Neural cell (in vitro differentiated cells): ENCODE measurements at regions not wholly inside any gene's neighbourhood (a gene's known extent, or its start where the extent isn't known, plus 50 kb on each side); places are given as distances from the start of the nearest gene placed in this dataset.

Experiments
- POLR2AphosphoS5 ChIP-seq: IDR thresholded peaks from 2 replicates; pipeline ENCODE4 v1.6.1; 2012
- TF ChIP-seq, protein P1 (sequence below): fragments of 450-650 bp; IDR thresholded peaks from 2 replicates; pipeline ENCODE4 v1.5.1; 2014; ENCODE audit warnings: antibody characterized with exemption, mild to moderate bottlenecking, moderate library complexity; ENCODE audit not compliant: poor library complexity, severe bottlenecking

DNA sequence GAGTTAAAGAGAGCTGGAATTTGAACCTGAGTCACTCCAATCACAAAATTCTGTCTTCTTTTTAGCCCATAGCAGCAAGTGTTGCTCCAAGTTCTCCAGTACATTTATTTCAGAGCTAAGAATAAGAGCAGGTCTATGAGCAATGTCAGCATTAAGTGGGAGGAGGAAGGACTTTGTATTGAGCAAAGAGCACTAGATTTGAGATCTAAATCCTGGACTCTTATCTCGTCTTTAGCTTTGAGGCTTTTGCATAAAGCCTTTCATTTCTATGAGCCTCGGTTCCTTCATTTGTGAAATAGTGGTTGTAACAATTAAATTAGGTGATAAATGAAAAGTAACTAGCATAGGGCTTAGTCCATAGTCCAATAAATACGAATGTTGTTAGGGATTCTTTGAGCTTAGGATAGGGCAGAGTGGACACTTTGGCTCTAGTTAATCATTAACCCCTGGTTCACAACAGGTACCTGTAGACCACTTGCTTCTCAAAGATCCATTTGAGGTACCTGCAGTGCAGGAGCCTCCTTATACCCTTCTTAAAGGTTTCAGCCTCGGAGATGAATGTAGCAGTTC is 464.1 kb upstream of the KLF4 start:
- TF ChIP-seq, protein P1, sequence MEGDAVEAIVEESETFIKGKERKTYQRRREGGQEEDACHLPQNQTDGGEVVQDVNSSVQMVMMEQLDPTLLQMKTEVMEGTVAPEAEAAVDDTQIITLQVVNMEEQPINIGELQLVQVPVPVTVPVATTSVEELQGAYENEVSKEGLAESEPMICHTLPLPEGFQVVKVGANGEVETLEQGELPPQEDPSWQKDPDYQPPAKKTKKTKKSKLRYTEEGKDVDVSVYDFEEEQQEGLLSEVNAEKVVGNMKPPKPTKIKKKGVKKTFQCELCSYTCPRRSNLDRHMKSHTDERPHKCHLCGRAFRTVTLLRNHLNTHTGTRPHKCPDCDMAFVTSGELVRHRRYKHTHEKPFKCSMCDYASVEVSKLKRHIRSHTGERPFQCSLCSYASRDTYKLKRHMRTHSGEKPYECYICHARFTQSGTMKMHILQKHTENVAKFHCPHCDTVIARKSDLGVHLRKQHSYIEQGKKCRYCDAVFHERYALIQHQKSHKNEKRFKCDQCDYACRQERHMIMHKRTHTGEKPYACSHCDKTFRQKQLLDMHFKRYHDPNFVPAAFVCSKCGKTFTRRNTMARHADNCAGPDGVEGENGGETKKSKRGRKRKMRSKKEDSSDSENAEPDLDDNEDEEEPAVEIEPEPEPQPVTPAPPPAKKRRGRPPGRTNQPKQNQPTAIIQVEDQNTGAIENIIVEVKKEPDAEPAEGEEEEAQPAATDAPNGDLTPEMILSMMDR = no peak
- TF ChIP-seq POLR2AphosphoS5 = no peak
